GM23248 (cell line): ENCODE measurements at regions not wholly inside any gene's neighbourhood (a gene's known extent, or its start where the extent isn't known, plus 50 kb on each side); places are given as distances from the start of the nearest gene placed in this dataset.

Experiments
- DNase-seq: peaks from one replicate; pipeline ENCODE4 v3.0.0-alpha.2; 2015
- H2AFZ ChIP-seq: fragments of 200-600 bp; sonication (generic); 2 replicates; pipeline ENCODE4 v1.6.1; 2016; ENCODE audit warnings: antibody characterized with exemption
- H3F3A ChIP-seq: fragments of 200-600 bp; sonication (generic); 2 replicates; pipeline ENCODE4 v1.6.1; 2016; ENCODE audit warnings: mild to moderate bottlenecking, antibody characterized with exemption, mixed run types; ENCODE audit not compliant: insufficient read depth
- H3K27ac ChIP-seq: fragments of 200-600 bp; sonication (generic); 2 replicates; pipeline ENCODE4 v1.5.1; 2016; ENCODE audit warnings: mild to moderate bottlenecking
- H3K27me3 ChIP-seq: fragments of 200-600 bp; sonication (generic); replicated peaks from 2 replicates; pipeline ENCODE4 v1.6.1; 2016; ENCODE audit warnings: mild to moderate bottlenecking; ENCODE audit not compliant: insufficient read depth
- H3K36me3 ChIP-seq: fragments of 200-600 bp; sonication (generic); 2 replicates; pipeline ENCODE4 v1.6.1; 2016; ENCODE audit warnings: low read depth, mild to moderate bottlenecking
- H3K4me1 ChIP-seq: fragments of 200-600 bp; sonication (generic); 2 replicates; pipeline ENCODE4 v1.6.1; 2016; ENCODE audit warnings: mild to moderate bottlenecking; ENCODE audit not compliant: insufficient read depth
- H3K4me2 ChIP-seq: fragments of 200-600 bp; sonication (generic); one replicate; pipeline ENCODE4 v1.6.1; 2016; ENCODE audit warnings: mild to moderate bottlenecking; ENCODE audit not compliant: unreplicated experiment
- H3K4me3 ChIP-seq: fragments of 200-600 bp; sonication (generic); 2 replicates; pipeline ENCODE4 v1.5.1; 2016; ENCODE audit warnings: mild to moderate bottlenecking
- H3K79me2 ChIP-seq: fragments of 200-600 bp; sonication (generic); 2 replicates; pipeline ENCODE4 v1.6.1; 2016; ENCODE audit warnings: mild to moderate bottlenecking; ENCODE audit not compliant: insufficient read depth
- H3K9ac ChIP-seq: fragments of 200-600 bp; sonication (generic); 2 replicates; pipeline ENCODE4 v1.6.1; 2016; ENCODE audit warnings: mild to moderate bottlenecking
- H3K9me2 ChIP-seq: fragments of 200-600 bp; sonication (generic); 2 replicates; pipeline ENCODE4 v1.6.1; 2016; ENCODE audit warnings: mixed run types, mild to moderate bottlenecking, moderate library complexity; ENCODE audit not compliant: insufficient read depth
- H3K9me3 ChIP-seq: fragments of 200-600 bp; sonication (generic); one replicate; pipeline ENCODE4 v1.6.1; 2017; ENCODE audit warnings: low read depth
- H4K20me1 ChIP-seq: fragments of 200-600 bp; sonication (generic); 2 replicates; pipeline ENCODE4 v1.6.0; 2016; ENCODE audit not compliant: insufficient read depth
- EZH2 ChIP-seq: fragments of 200-600 bp; sonication (generic); IDR thresholded peaks from 2 replicates; pipeline ENCODE4 v1.6.1; 2018; ENCODE audit warnings: antibody characterized with exemption, mild to moderate bottlenecking; ENCODE audit not compliant: insufficient read depth, poor library complexity, severe bottlenecking
- EZH2phosphoT487 ChIP-seq: fragments of 200-600 bp; sonication (generic); IDR thresholded peaks from 2 replicates; pipeline ENCODE4 v1.6.1; 2018; ENCODE audit warnings: antibody characterized with exemption, moderate library complexity, mild to moderate bottlenecking, low read depth; ENCODE audit not compliant: insufficient read depth
- WGBS, 2 experiments: methylation state at CpG; one replicate each; pipeline ENCODE4 v1.1.6; 2015 to 2017; ENCODE audit warnings: low lambda C conversion rate in 2 of 2, low coverage in 1 of 2; ENCODE audit errors: missing lambda C conversion rate in 2 of 2; 5-methylcytosine and 5-hydroxymethylcytosine counted together
- in situ Hi-C: fragments of 300-500 bp; cut with MboI; formaldehyde crosslinking; loops from 2 replicates; pipeline ENCODE4 v1.15.0; 2020

- H3K27me3 ChIP-seq = no peaks in the 10 kb centered on the region
- 81 to 83% methylated on average over 3 of the region's 3 CpGs for WGBS, 2 experiments
- H2AFZ ChIP-seq = no peak overlapping the region
- TF ChIP-seq EZH2 (no peak), EZH2phosphoT487 (no peak)
- no peak for DNase-seq
- H3K27ac ChIP-seq = no peak overlapping the region
- no peaks in the 10 kb centered on the region for H3K4me1 ChIP-seq
- peaks cover 6% of the 10 kb centered on the region; the same call in 1 of the 2 replicates for H3K79me2 ChIP-seq
- H3K9me2 ChIP-seq = peaks cover 4% of the 10 kb centered on the region; the same call in 1 of the 2 replicates
- no peaks in the 10 kb centered on the region for H4K20me1 ChIP-seq
- H3K9me3 ChIP-seq = no peaks in the 10 kb centered on the region
- H3K36me3 ChIP-seq = peaks cover 6% of the 10 kb centered on the region
- H3K9ac ChIP-seq = no peak overlapping the region
- in situ Hi-C loops = no loop called here
- no peak overlapping the region for H3K4me3 ChIP-seq
- peaks cover 3% of the 10 kb centered on the region; the same call in 1 of the 2 replicates for H3F3A ChIP-seq
- no peak overlapping the region for H3K4me2 ChIP-seq
Observed at GRCh38 chr6:25122622-25123237, 156.4 kb upstream of the CARMIL1 start.

GRCh38 chr6:25124216-25124715 is 154.9 kb upstream of the CARMIL1 start:
- Histone ChIP-seq H4K20me1 (no peaks in the 10 kb centered on the region), H3K79me2 (peaks cover 4% of the 10 kb centered on the region; the same call in 1 of the 2 replicates), H3F3A (peaks cover 3% of the 10 kb centered on the region; the same call in 1 of the 2 replicates), H2AFZ (no peak overlapping the region), H3K27ac (no peak overlapping the region), H3K4me3 (no peak overlapping the region), H3K9ac (no peak overlapping the region), H3K4me1 (no peaks in the 10 kb centered on the region), H3K9me3 (no peaks in the 10 kb centered on the region), H3K9me2 (no peaks in the 10 kb centered on the region), H3K27me3 (no peaks in the 10 kb centered on the region), H3K4me2 (no peak overlapping the region), H3K36me3 (peaks cover 6% of the 10 kb centered on the region)
- 96 to 98% methylated on average over 2 of the region's 2 CpGs for WGBS, 2 experiments
- TF ChIP-seq EZH2phosphoT487 = no peak
- DNase-seq = no peak
- in situ Hi-C loops = no loop called here

- no peaks in the 10 kb centered on the region for H4K20me1 ChIP-seq
- no peaks in the 10 kb centered on the region for H3K79me2 ChIP-seq
- DNase-seq = no peak
- no peak overlapping the region for H2AFZ ChIP-seq
- no peak overlapping the region for H3K27ac ChIP-seq
- TF ChIP-seq EZH2 = no peak
- no peak for TF ChIP-seq EZH2phosphoT487
- 70 to 81% methylated on average over 5 of the region's 5 CpGs for WGBS, 2 experiments
- peaks cover 6% of the 10 kb centered on the region for H3K36me3 ChIP-seq
- no peaks in the 10 kb centered on the region for H3K9me2 ChIP-seq
- H3K9me3 ChIP-seq = no peaks in the 10 kb centered on the region
- H3K4me1 ChIP-seq = no peaks in the 10 kb centered on the region
- in situ Hi-C loops = no loop called here
- no peaks in the 10 kb centered on the region for H3K27me3 ChIP-seq
- peaks cover 3% of the 10 kb centered on the region; the same call in 1 of the 2 replicates for H3F3A ChIP-seq
- H3K9ac ChIP-seq = no peak overlapping the region
- no peak overlapping the region for H3K4me2 ChIP-seq
- no peak overlapping the region for H3K4me3 ChIP-seq
Observed at GRCh38 chr6:25125736-25126135, 153.4 kb upstream of the CARMIL1 start.

- no peaks in the 10 kb centered on the region for H3K9me2 ChIP-seq
- no peaks in the 10 kb centered on the region for H3F3A ChIP-seq
- H3K4me1 ChIP-seq = no peaks in the 10 kb centered on the region
- in situ Hi-C loops = no loop called here
- H3K4me2 ChIP-seq = no peak overlapping the region
- no peak overlapping the region for H3K27ac ChIP-seq
- no peaks in the 10 kb centered on the region for H4K20me1 ChIP-seq
- H3K79me2 ChIP-seq = no peaks in the 10 kb centered on the region
- H3K27me3 ChIP-seq = no peaks in the 10 kb centered on the region
- no peak overlapping the region for H3K9ac ChIP-seq
- peaks cover 7% of the 10 kb centered on the region for H3K36me3 ChIP-seq
- no peak overlapping the region for H3K4me3 ChIP-seq
- H2AFZ ChIP-seq = no peak overlapping the region
- H3K9me3 ChIP-seq = no peaks in the 10 kb centered on the region
- DNase-seq = no peak
- 59% methylated on average over 5 of the region's 5 CpGs for WGBS, 2 experiments
- no peak for TF ChIP-seq EZH2phosphoT487
Observed at GRCh38 chr6:25127076-25127837, 151.9 kb upstream of the CARMIL1 start.
